Adrenal gland (tissue), 5 donors: ENCODE measurements at regions not wholly inside any gene's neighbourhood (a gene's known extent, or its start where the extent isn't known, plus 50 kb on each side); places are given as distances from the start of the nearest gene placed in this dataset.

ENCODE experiments used
- CTCF ChIP-seq, 6 experiments: fragments of 450-650 bp in 4 of 6; fragments of 200-600 bp in 2 of 6; sonication (generic) in 1 of 6; IDR thresholded peaks; 1 replicate in 5 of 6; 2 replicates in 1 of 6; pipeline versions ENCODE4 v1.5.1 to v1.8.0; 2016 to 2021; ENCODE audit warnings: antibody characterized with exemption in 6 of 6, mild to moderate bottlenecking in 2 of 6, moderate library complexity in 1 of 6
- POLR2A ChIP-seq, 2 donors: fragments of 450-650 bp; IDR thresholded peaks; one replicate each; pipeline ENCODE4 v1.6.1; 2017; ENCODE audit warnings: antibody characterized with exemption in 2 of 2, mild to moderate bottlenecking in 2 of 2, moderate library complexity in 1 of 2
- donor health status: DM: no; HTN: no; CAD: no.

GRCh38 chr13:40388617-40389016 lies 277.8 kb downstream of the FOXO1 start:
- TF ChIP-seq CTCF (IDR thresholded peaks at IDR 0.05) (no peak), POLR2A (IDR thresholded peaks at IDR 0.05) (no peak)
